ENCODE measurements at regions not wholly inside any gene's neighbourhood (a gene's known extent, or its start where the extent isn't known, plus 50 kb on each side); places are given as distances from the start of the nearest gene placed in this dataset.

DNA sequence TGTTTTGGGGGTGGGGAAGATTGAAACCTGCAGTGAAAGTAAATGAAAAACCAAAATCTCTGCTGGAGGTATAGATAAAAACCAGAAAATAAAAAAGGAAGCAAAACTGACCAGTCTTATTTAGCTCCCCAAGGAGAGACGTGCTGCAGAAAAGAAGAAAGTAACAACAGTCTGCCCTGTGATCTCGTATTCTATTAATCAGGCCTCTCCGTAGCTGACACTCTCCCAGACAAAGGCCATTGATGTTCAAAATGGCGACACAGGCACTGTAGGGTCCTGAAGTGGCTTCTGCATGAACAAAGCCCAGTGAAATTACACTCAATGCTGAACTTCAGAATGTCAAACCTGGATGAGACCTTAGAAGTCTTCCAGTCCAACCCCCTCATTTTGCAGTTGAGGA is 106.6 kb downstream of the NXPE2 start:
- Histone ChIP-seq H3K9ac (no peak overlapping the region), H3F3A (replicated peaks; ENCODE audit: insufficient read depth) (no peaks in the 10 kb centered on the region), H3K79me2 (ENCODE audit: insufficient read depth) (no peaks in the 10 kb centered on the region), H3K27ac (ENCODE audit: low read depth in 2 of 2, low read length in 1 of 2) (no peak overlapping the region), H3K36me3 (replicated peaks in 1 of 2; ENCODE audit: control insufficient read depth in 1 of 2, insufficient read depth in 2 of 2, low read length in 1 of 2) (no peaks in the 10 kb centered on the region), H3K9me3 (no peaks in the 10 kb centered on the region), H4K20me1 (ENCODE audit: insufficient read depth) (no peaks in the 10 kb centered on the region), H3K27me3 (ENCODE audit: insufficient read depth) (no peaks in the 10 kb centered on the region), H3K4me3 (ENCODE audit: low read depth in 2 of 2, low read length in 1 of 2) (no peak overlapping the region), H3K9me2 (no peaks in the 10 kb centered on the region), H3K4me2 (no peak overlapping the region), H2AFZ (ENCODE audit: low read depth) (no peak overlapping the region), H3K4me1 (ENCODE audit: control insufficient read depth in 1 of 2, insufficient read depth in 2 of 2, low read depth in 1 of 2, low read length in 1 of 2) (peaks cover 0 to 7% of the 10 kb centered on the region in 2 experiments; a peak in 1 of 4 replicates)
- CTCF ChIA-PET, result interaction anchor here (4.3 kb wide), 1 partner anchor 9 kb away, joined by 27 read pairs; no protein-coding TSS in a partner anchor
- WGBS (ENCODE audit: low lambda C conversion rate), result 29% methylated on average over 4 of the region's 4 CpGs
- POLR2A ChIA-PET, result no interaction called here
- no peak for DNase-seq
- TF ChIP-seq FOXM1 (IDR thresholded peaks at IDR 0.05; ENCODE audit: low read depth), result no peak
- no peak for TF ChIP-seq PBX3 (IDR thresholded peaks at IDR 0.05)
- no peak for TF ChIP-seq YY1 (IDR thresholded peaks at IDR 0.05; ENCODE audit: low read depth)
- TF ChIP-seq FOXJ3 (CRISPR knock-in tag; IDR thresholded peaks at IDR 0.05), result no peak
- TF ChIP-seq, protein P1, sequence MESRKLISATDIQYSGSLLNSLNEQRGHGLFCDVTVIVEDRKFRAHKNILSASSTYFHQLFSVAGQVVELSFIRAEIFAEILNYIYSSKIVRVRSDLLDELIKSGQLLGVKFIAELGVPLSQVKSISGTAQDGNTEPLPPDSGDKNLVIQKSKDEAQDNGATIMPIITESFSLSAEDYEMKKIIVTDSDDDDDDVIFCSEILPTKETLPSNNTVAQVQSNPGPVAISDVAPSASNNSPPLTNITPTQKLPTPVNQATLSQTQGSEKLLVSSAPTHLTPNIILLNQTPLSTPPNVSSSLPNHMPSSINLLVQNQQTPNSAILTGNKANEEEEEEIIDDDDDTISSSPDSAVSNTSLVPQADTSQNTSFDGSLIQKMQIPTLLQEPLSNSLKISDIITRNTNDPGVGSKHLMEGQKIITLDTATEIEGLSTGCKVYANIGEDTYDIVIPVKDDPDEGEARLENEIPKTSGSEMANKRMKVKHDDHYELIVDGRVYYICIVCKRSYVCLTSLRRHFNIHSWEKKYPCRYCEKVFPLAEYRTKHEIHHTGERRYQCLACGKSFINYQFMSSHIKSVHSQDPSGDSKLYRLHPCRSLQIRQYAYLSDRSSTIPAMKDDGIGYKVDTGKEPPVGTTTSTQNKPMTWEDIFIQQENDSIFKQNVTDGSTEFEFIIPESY (IDR thresholded peaks at IDR 0.05; ENCODE audit: borderline replicate concordance, low read depth), result no peak
- TF ChIP-seq RFX5 (IDR thresholded peaks at IDR 0.05; ENCODE audit: low read length), result no peak
- no peak for TF ChIP-seq TEAD4 (IDR thresholded peaks at IDR 0.05; ENCODE audit: borderline replicate concordance, insufficient read depth)
- no peak for TF ChIP-seq TCF12 (IDR thresholded peaks at IDR 0.05)
- no peak for TF ChIP-seq FOSL2 (IDR thresholded peaks at IDR 0.05; ENCODE audit: borderline replicate concordance, low read depth)
- TF ChIP-seq EP300 (IDR thresholded peaks at IDR 0.05; ENCODE audit: borderline replicate concordance in 1 of 2, low read depth in 1 of 2, low read length in 1 of 2), result no peak
- no peak for TF ChIP-seq TAF1 (IDR thresholded peaks at IDR 0.05; ENCODE audit: borderline replicate concordance, low read depth, low read length)
- TF ChIP-seq, protein P2, sequence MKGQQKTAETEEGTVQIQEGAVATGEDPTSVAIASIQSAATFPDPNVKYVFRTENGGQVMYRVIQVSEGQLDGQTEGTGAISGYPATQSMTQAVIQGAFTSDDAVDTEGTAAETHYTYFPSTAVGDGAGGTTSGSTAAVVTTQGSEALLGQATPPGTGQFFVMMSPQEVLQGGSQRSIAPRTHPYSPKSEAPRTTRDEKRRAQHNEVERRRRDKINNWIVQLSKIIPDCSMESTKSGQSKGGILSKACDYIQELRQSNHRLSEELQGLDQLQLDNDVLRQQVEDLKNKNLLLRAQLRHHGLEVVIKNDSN (IDR thresholded peaks at IDR 0.05; ENCODE audit: borderline replicate concordance, low read depth), result no peak
- TF ChIP-seq CHD2 (IDR thresholded peaks at IDR 0.05; ENCODE audit: low read length, partially characterized antibody), result no peak
- no peak for TF ChIP-seq SIN3A (IDR thresholded peaks at IDR 0.05; ENCODE audit: borderline replicate concordance, low read depth, low read length)
- no peak for TF ChIP-seq SMC3 (IDR thresholded peaks at IDR 0.05; ENCODE audit: low read depth, low read length)
- no peak for TF ChIP-seq MXI1 (IDR thresholded peaks at IDR 0.05; ENCODE audit: low read depth, low read length)
- TF ChIP-seq NFIC (IDR thresholded peaks at IDR 0.05; ENCODE audit: borderline replicate concordance), result no peak
- no peak for TF ChIP-seq MEF2A (IDR thresholded peaks at IDR 0.05; ENCODE audit: borderline replicate concordance, low read depth)
